ENCODE measurements at regions not wholly inside any gene's neighbourhood (a gene's known extent, or its start where the extent isn't known, plus 50 kb on each side); places are given as distances from the start of the nearest gene placed in this dataset.

GRCh38 chr10:30115626-30115940 is 56.2 kb upstream of the JCAD start:
- DNase-seq = no peak

- no peak for DNase-seq
These were observed 55.7 kb upstream of the JCAD start for GRCh38 chr10:30114881-30115625.

GRCh38 chr10:30114401-30114800 is 55.0 kb upstream of the JCAD start:
- no peak for DNase-seq

GRCh38 chr10:30111340-30112022 is 52.1 kb upstream of the JCAD start:
- no peak for DNase-seq
